ENCODE measurements at regions not wholly inside any gene's neighbourhood (a gene's known extent, or its start where the extent isn't known, plus 50 kb on each side); places are given as distances from the start of the nearest gene placed in this dataset.

DNA sequence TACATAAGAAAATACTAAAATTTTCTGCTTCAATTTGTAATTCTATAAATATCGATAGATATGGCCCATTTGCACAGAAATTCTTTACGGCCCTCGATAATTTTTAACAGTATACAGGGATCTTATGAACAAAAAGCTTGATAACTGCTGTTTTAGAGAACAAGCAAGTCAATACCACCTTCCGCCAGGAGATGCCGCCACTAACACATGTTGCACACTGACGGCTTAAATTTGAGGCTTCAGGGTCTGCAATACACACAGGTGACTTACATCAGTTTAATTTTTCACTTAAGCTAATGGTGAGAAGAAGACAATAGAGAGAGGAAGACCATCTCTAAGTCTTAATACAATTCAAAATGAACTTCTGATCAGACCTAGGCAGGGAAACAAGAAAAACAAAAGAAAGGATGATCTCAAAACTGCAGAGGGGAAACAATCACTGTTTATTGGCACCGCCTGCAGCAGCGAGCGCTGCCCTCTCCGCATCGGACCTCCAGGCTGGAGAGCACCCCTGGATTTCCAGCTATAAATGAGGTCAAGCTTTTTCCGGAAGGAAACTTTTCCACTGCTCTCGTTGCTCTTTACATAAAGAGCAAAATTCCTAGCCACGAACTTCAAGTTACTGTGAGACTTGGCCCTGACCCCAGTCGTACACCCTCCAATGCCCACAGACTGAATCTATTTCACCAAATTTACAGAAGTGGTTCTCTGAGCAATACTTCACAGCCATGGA is 53.9 kb downstream of the OTOR start:
- H3K27ac ChIP-seq (ENCODE audit: low read length), result no peak overlapping the region
- ChIA-PET POLR2A (no interaction called here), CTCF (interaction anchor here (0.6 to 1.7 kb wide), 11 partner anchors 8 to 629 kb away, joined by 3 to 8 read pairs (median 3); no protein-coding TSS in a partner anchor)
- no peak overlapping the region for H3K4me3 ChIP-seq (ENCODE audit: control insufficient read depth in 1 of 2, extremely low read depth in 1 of 2, low read length in 1 of 2)
- Mint-ChIP-seq H3K4me3 (no peak overlapping the region), H3K4me1 (peaks cover 0 to 2% (median 0%) of the 10 kb centered on the region in 3 donors), H3K36me3 (no peaks in the 10 kb centered on the region), H3K9me3 (no peaks in the 10 kb centered on the region), H3K27me3 (peaks cover 55 to 58% of the 10 kb centered on the region in 2 donors), H3K27ac (peak overlapping the region in 1 of 2 donors; percentile 33)
- 80% methylated on average over 9 of the region's 15 CpGs for WGBS (ENCODE audit: insufficient coverage)
- DNase-seq (peak in 27 of 35 experiments; percentile 6 to 59 (median 39)), ATAC-seq (replicated peaks in 1 of 4) (no peak)
- no peaks in the 10 kb centered on the region for H3K36me3 ChIP-seq (ENCODE audit: control insufficient read depth in 2 of 2, extremely low read depth in 1 of 2, insufficient read depth in 1 of 2, low read length in 1 of 2)
- H3K9me3 ChIP-seq, result no peaks in the 10 kb centered on the region
- no peaks in the 10 kb centered on the region for H3K4me1 ChIP-seq (ENCODE audit: control insufficient read depth in 1 of 2, extremely low read depth in 1 of 2, insufficient read depth in 2 of 2, low read length in 2 of 2)
- H3K27me3 ChIP-seq (replicated peaks in 1 of 2; ENCODE audit: control insufficient read depth in 2 of 2, extremely low read depth in 1 of 2, insufficient read depth in 2 of 2, low read length in 1 of 2), result peaks cover 0 to 22% of the 10 kb centered on the region in 2 experiments

DNA sequence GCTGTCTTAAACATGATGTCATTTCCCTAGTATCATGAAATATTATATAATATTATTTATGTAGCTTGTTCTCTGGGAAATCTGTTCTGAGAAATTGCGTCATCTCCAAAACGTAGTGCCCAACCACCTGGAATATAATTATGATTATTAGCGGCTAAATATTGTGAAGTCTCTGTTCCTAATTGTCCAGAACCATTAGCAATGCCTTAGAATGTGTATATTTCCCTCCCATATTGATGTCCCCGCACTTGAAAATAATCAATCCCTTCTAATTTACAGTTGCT is 54.4 kb downstream of the OTOR start:
- POLR2A ChIA-PET, result no interaction called here
- WGBS (ENCODE audit: insufficient coverage), result no CpG with 5 or more reads among the region's 4 CpGs
- H3K27ac Mint-ChIP-seq, result no peak overlapping the region

DNA sequence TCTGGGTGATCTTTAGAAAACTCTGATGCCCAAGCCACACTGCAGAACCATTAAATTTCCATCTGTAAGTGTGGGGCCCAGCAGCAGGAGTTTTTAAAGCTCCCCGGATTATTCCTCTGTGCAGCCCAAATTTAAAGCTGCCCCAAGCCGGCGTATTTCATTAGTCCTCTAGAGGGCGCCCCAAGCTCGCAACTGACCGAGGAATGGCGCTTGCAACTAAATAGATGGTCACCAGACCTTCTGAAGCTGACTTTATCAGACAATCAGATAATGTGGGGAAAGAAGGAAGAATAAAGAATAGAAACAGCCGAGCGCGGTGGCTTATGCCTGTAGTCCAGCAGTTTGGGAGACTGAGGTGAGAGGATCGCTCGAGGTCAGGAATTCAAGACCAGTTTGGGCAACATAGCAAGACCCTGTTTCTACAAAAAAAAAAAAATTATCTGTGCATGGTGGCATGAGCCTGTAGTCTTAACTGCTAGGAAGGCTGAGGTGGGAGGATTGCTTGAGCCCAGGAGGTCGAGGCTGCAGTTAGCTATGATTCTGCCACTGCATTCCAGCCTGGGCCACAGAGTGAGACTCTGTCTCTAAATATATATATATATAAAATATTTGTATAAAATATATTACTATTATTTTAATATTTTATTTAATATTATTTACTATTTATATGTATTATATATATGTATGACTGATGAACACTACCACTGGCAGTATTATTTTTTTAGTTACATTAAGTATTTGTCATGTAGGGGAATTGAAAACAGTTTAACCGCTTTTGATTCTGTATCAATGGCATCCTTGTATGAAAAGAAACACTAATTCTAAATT is 56.0 kb downstream of the OTOR start:
- Histone ChIP-seq H3K9me3 (no peaks in the 10 kb centered on the region), H3K4me3 (ENCODE audit: control insufficient read depth in 1 of 2, extremely low read depth in 1 of 2, low read length in 1 of 2) (no peak overlapping the region), H3K27me3 (replicated peaks in 1 of 2; ENCODE audit: control insufficient read depth in 2 of 2, extremely low read depth in 1 of 2, insufficient read depth in 2 of 2, low read length in 1 of 2) (peaks cover 0 to 25% of the 10 kb centered on the region in 2 experiments), H3K4me1 (ENCODE audit: control insufficient read depth in 1 of 2, extremely low read depth in 1 of 2, insufficient read depth in 2 of 2, low read length in 2 of 2) (no peaks in the 10 kb centered on the region), H3K36me3 (ENCODE audit: control insufficient read depth in 2 of 2, extremely low read depth in 1 of 2, insufficient read depth in 1 of 2, low read length in 1 of 2) (no peaks in the 10 kb centered on the region), H3K27ac (ENCODE audit: low read length) (no peak overlapping the region)
- Mint-ChIP-seq H3K4me1 (peaks cover 0 to 2% (median 0%) of the 10 kb centered on the region in 3 donors), H3K27ac (no peak overlapping the region), H3K36me3 (no peaks in the 10 kb centered on the region), H3K4me3 (no peak overlapping the region), H3K9me3 (no peaks in the 10 kb centered on the region), H3K27me3 (peaks cover 55 to 59% of the 10 kb centered on the region in 2 donors)
- CTCF ChIA-PET, result interaction anchor here (0.7 to 1.4 kb wide), 6 partner anchors 9 to 1191 kb away, joined by 3 to 4 read pairs (median 3); no protein-coding TSS in a partner anchor
- DNase-seq (peak in 20 of 35 experiments; percentile 1 to 44 (median 11)), ATAC-seq (replicated peaks in 1 of 4) (no peak)
- POLR2A ChIA-PET, result no interaction called here
- WGBS (ENCODE audit: insufficient coverage), result 37% methylated on average over 5 of the region's 14 CpGs

More for the DNA sequence above, 54.4 kb downstream of the OTOR start:
- Mint-ChIP-seq H3K27me3 (peaks cover 58 to 61% of the 10 kb centered on the region in 2 donors), H3K36me3 (no peaks in the 10 kb centered on the region), H3K4me1 (peaks cover 0 to 2% (median 0%) of the 10 kb centered on the region in 3 donors), H3K4me3 (no peak overlapping the region), H3K9me3 (no peaks in the 10 kb centered on the region)
- Histone ChIP-seq H3K9me3 (no peaks in the 10 kb centered on the region), H3K27me3 (replicated peaks in 1 of 2; ENCODE audit: control insufficient read depth in 2 of 2, extremely low read depth in 1 of 2, insufficient read depth in 2 of 2, low read length in 1 of 2) (peaks cover 0 to 25% of the 10 kb centered on the region in 2 experiments), H3K36me3 (ENCODE audit: control insufficient read depth in 2 of 2, extremely low read depth in 1 of 2, insufficient read depth in 1 of 2, low read length in 1 of 2) (no peaks in the 10 kb centered on the region), H3K4me1 (ENCODE audit: control insufficient read depth in 1 of 2, extremely low read depth in 1 of 2, insufficient read depth in 2 of 2, low read length in 2 of 2) (no peaks in the 10 kb centered on the region), H3K4me3 (ENCODE audit: control insufficient read depth in 1 of 2, extremely low read depth in 1 of 2, low read length in 1 of 2) (no peak overlapping the region), H3K27ac (ENCODE audit: low read length) (no peak overlapping the region)
- DNase-seq (no peak), ATAC-seq (replicated peaks in 1 of 4) (no peak)
- CTCF ChIA-PET, result interaction anchor here (0.7 to 1.7 kb wide), 10 partner anchors 9 to 628 kb away, joined by 3 to 8 read pairs (median 3); no protein-coding TSS in a partner anchor

DNA sequence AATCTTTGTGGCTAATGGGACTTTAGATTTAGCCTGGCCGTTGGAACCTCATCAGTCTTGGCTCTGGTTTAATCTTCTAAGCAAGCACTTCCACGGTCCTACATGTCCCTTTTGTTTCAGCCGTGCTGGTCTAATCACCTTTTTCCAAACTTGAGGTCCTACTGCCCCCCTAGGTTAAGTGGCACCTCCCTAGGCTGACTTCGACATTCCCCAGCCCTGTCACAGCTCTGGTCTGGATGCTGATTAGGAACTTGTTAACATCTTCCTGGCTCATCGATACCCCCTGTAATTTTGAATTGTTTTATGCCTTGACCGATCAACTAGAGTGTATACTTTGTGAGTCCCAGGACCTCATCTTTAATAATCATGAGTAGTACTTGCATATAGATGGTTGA is 56.6 kb downstream of the OTOR start:
- ChIA-PET CTCF (interaction anchor here (0.7 to 1.4 kb wide), 4 partner anchors 8 to 1595 kb away, joined by 3 to 4 read pairs (median 3); no protein-coding TSS in a partner anchor), POLR2A (no interaction called here)
- no peak overlapping the region for H3K4me3 ChIP-seq (ENCODE audit: control insufficient read depth in 1 of 2, extremely low read depth in 1 of 2, low read length in 1 of 2)
- H3K4me1 ChIP-seq (ENCODE audit: control insufficient read depth in 1 of 2, extremely low read depth in 1 of 2, insufficient read depth in 2 of 2, low read length in 2 of 2), result no peaks in the 10 kb centered on the region
- peaks cover 0 to 2% (median 0%) of the 10 kb centered on the region in 3 donors for H3K4me1 Mint-ChIP-seq
- no peaks in the 10 kb centered on the region for H3K36me3 Mint-ChIP-seq
- H3K27ac Mint-ChIP-seq, result no peak overlapping the region
- no peak overlapping the region for H3K27ac ChIP-seq (ENCODE audit: low read length)
- no peak overlapping the region for H3K4me3 Mint-ChIP-seq
- H3K9me3 Mint-ChIP-seq, result no peaks in the 10 kb centered on the region
- H3K27me3 Mint-ChIP-seq, result peaks cover 59 to 63% of the 10 kb centered on the region in 2 donors
- no peak for ATAC-seq (replicated peaks in 1 of 4)
- H3K36me3 ChIP-seq (ENCODE audit: control insufficient read depth in 2 of 2, extremely low read depth in 1 of 2, insufficient read depth in 1 of 2, low read length in 1 of 2), result no peaks in the 10 kb centered on the region
- H3K27me3 ChIP-seq (replicated peaks in 1 of 2; ENCODE audit: control insufficient read depth in 2 of 2, extremely low read depth in 1 of 2, insufficient read depth in 2 of 2, low read length in 1 of 2), result peaks cover 0 to 25% of the 10 kb centered on the region in 2 experiments
- H3K9me3 ChIP-seq, result no peaks in the 10 kb centered on the region
- 51% methylated on average over 4 of the region's 6 CpGs for WGBS (ENCODE audit: insufficient coverage)
- DNase-seq, result no peak

DNA sequence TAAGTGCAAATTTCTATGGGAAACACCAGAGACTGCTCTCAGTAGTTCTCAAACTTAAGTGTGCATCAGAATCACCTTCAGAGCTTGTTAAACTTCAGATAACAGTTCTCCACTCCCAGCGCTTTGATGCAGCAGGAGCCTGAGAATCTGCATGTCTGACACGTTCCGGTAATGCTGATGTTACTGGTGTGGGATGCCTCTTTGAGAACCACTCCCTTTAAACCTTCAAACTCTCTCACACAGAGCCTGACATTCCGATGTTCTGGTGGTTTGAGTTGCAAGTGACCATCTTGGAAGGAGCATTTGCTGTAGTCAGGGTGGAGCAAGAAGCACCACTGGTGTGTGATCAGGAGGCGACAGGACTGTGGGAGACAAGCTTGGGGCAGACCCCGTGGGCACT is 57.9 kb downstream of the OTOR start:
- H3K36me3 Mint-ChIP-seq, result no peaks in the 10 kb centered on the region
- 68% methylated on average over 3 of the region's 6 CpGs for WGBS (ENCODE audit: insufficient coverage)
- POLR2A ChIA-PET, result no interaction called here

DNA sequence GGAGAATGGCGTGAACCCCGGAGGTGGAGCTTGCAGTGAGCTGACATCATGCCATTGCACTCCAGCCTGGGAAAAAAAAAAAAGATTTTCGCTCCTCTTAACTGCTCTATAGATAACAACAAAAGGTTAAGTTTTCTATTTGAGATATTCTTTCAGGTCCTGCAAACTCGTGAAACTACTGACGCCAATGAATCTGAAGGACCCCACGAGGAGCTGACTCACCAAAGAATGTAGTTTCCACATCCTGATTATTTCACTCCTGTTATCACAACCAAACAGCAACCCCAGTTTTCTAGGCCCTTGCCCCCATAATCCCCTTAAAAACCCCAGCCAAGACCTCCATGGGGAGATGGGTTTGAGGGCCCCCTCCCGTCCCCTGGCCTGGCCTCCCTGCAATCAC is 58.7 kb downstream of the OTOR start:
- no peak overlapping the region for H3K27ac ChIP-seq (ENCODE audit: low read length)
- no peak overlapping the region for H3K4me3 ChIP-seq (ENCODE audit: control insufficient read depth in 1 of 2, extremely low read depth in 1 of 2, low read length in 1 of 2)
- Mint-ChIP-seq H3K9me3 (no peaks in the 10 kb centered on the region), H3K4me1 (peaks cover 0 to 2% (median 0%) of the 10 kb centered on the region in 3 donors), H3K4me3 (no peak overlapping the region), H3K36me3 (no peaks in the 10 kb centered on the region), H3K27me3 (peaks cover 56 to 60% of the 10 kb centered on the region in 2 donors), H3K27ac (no peak overlapping the region)
- POLR2A ChIA-PET, result no interaction called here
- ATAC-seq (replicated peaks in 1 of 4) (no peak), DNase-seq (no peak)
- no peaks in the 10 kb centered on the region for H3K4me1 ChIP-seq (ENCODE audit: control insufficient read depth in 1 of 2, extremely low read depth in 1 of 2, insufficient read depth in 2 of 2, low read length in 2 of 2)
- H3K27me3 ChIP-seq (replicated peaks in 1 of 2; ENCODE audit: control insufficient read depth in 2 of 2, extremely low read depth in 1 of 2, insufficient read depth in 2 of 2, low read length in 1 of 2), result peaks cover 0 to 25% of the 10 kb centered on the region in 2 experiments
- CTCF ChIA-PET, result no interaction called here
- WGBS (ENCODE audit: insufficient coverage), result no CpG with 5 or more reads among the region's 7 CpGs
- H3K9me3 ChIP-seq, result no peaks in the 10 kb centered on the region
- H3K36me3 ChIP-seq (ENCODE audit: control insufficient read depth in 2 of 2, extremely low read depth in 1 of 2, insufficient read depth in 1 of 2, low read length in 1 of 2), result no peaks in the 10 kb centered on the region

More for the DNA sequence above, 57.9 kb downstream of the OTOR start:
- Histone ChIP-seq H3K36me3 (ENCODE audit: control insufficient read depth in 2 of 2, extremely low read depth in 1 of 2, insufficient read depth in 1 of 2, low read length in 1 of 2) (no peaks in the 10 kb centered on the region), H3K27ac (ENCODE audit: low read length) (no peak overlapping the region), H3K4me1 (ENCODE audit: control insufficient read depth in 1 of 2, extremely low read depth in 1 of 2, insufficient read depth in 2 of 2, low read length in 2 of 2) (no peaks in the 10 kb centered on the region), H3K4me3 (ENCODE audit: control insufficient read depth in 1 of 2, extremely low read depth in 1 of 2, low read length in 1 of 2) (no peak overlapping the region), H3K9me3 (no peaks in the 10 kb centered on the region), H3K27me3 (replicated peaks in 1 of 2; ENCODE audit: control insufficient read depth in 2 of 2, extremely low read depth in 1 of 2, insufficient read depth in 2 of 2, low read length in 1 of 2) (peaks cover 0 to 25% of the 10 kb centered on the region in 2 experiments)
- ATAC-seq (replicated peaks in 1 of 4) (no peak), DNase-seq (no peak)
- peaks cover 0 to 2% (median 0%) of the 10 kb centered on the region in 3 donors for H3K4me1 Mint-ChIP-seq
- no peaks in the 10 kb centered on the region for H3K9me3 Mint-ChIP-seq
- H3K27me3 Mint-ChIP-seq, result peaks cover 57 to 59% of the 10 kb centered on the region in 2 donors
- no peak overlapping the region for H3K4me3 Mint-ChIP-seq
- CTCF ChIA-PET, result interaction anchor here in 1 of 2 donors (0.5 to 1.1 kb wide), 3 partner anchors 14 to 83 kb away, joined by 3 read pairs; no protein-coding TSS in a partner anchor
- no peak overlapping the region for H3K27ac Mint-ChIP-seq

All from T-cell (primary cell).